ENCODE measurements at regions not wholly inside any gene's neighbourhood (a gene's known extent, or its start where the extent isn't known, plus 50 kb on each side); places are given as distances from the start of the nearest gene placed in this dataset.

GRCh38 chr7:94064541-94065191 lies 60.5 kb upstream of the BET1 start:
- H4K8ac ChIP-seq (ENCODE audit: low read depth, low read length) = no peak overlapping the region
- H3K36me3 ChIP-seq (replicated peaks in 1 of 2; ENCODE audit: control insufficient read depth in 2 of 2, insufficient read depth in 2 of 2, low read length in 2 of 2) = no peaks in the 10 kb centered on the region
- H2AFZ ChIP-seq (ENCODE audit: low read length) = no peak overlapping the region
- H3K9ac ChIP-seq (ENCODE audit: low read depth, low read length, poor library complexity) = no peak overlapping the region
- no peaks in the 10 kb centered on the region for H3K9me3 ChIP-seq (replicated peaks in 1 of 2; ENCODE audit: control insufficient read depth in 2 of 2, insufficient read depth in 1 of 2, low read depth in 1 of 2, low read length in 2 of 2)
- H3K4me3 ChIP-seq (ENCODE audit: low read length in 2 of 2) = no peak overlapping the region
- no peak overlapping the region for H3K18ac ChIP-seq (ENCODE audit: low read length)
- no peak for DNase-seq (ENCODE audit: low spot score)
- H3K4ac ChIP-seq (ENCODE audit: low read length) = no peak overlapping the region
- WGBS, 2 donors (ENCODE audit: extremely low coverage in 2 of 2, insufficient read length in 2 of 2, insufficient replicate concordance in 1 of 2) = no CpG with 5 or more reads among the region's 4 CpGs
- no peak overlapping the region for H2BK12ac ChIP-seq (ENCODE audit: low read length)
- H2AK5ac ChIP-seq (ENCODE audit: low read depth, low read length) = no peak overlapping the region
- no peaks in the 10 kb centered on the region for H3K27me3 ChIP-seq (ENCODE audit: control insufficient read depth in 3 of 3, insufficient read depth in 3 of 3, low read depth in 1 of 3, low read length in 3 of 3)
- H3K79me1 ChIP-seq (ENCODE audit: low read depth, low read length) = no peaks in the 10 kb centered on the region
- H2BK5ac ChIP-seq (ENCODE audit: low read length) = no peak overlapping the region
- no peak overlapping the region for H2BK15ac ChIP-seq (ENCODE audit: low read length)
- H4K91ac ChIP-seq (ENCODE audit: low read depth, low read length, poor library complexity) = no peak overlapping the region
- H3K27ac ChIP-seq (replicated peaks; ENCODE audit: low read length) = no peak overlapping the region
- no peak overlapping the region for H3K14ac ChIP-seq (ENCODE audit: low read length)
- no peaks in the 10 kb centered on the region for H3K4me1 ChIP-seq (ENCODE audit: control insufficient read depth in 2 of 2, insufficient read depth in 1 of 2, low read depth in 1 of 2, low read length in 2 of 2)
- H3K4me2 ChIP-seq (ENCODE audit: insufficient read depth, low read length, poor library complexity, severe bottlenecking) = no peak overlapping the region
- H3K23ac ChIP-seq (ENCODE audit: low read depth, low read length, poor library complexity) = no peak overlapping the region
- no peak overlapping the region for H2BK120ac ChIP-seq (ENCODE audit: low read depth, low read length)

- Histone ChIP-seq H2AK5ac (ENCODE audit: low read depth, low read length) (no peak overlapping the region), H2BK15ac (ENCODE audit: low read length) (no peak overlapping the region), H3K14ac (ENCODE audit: low read length) (no peak overlapping the region), H3K9me3 (replicated peaks in 1 of 2; ENCODE audit: control insufficient read depth in 2 of 2, insufficient read depth in 1 of 2, low read depth in 1 of 2, low read length in 2 of 2) (no peaks in the 10 kb centered on the region), H3K9ac (ENCODE audit: low read depth, low read length, poor library complexity) (no peak overlapping the region), H3K27ac (replicated peaks; ENCODE audit: low read length) (no peak overlapping the region), H3K4me1 (ENCODE audit: control insufficient read depth in 2 of 2, insufficient read depth in 1 of 2, low read depth in 1 of 2, low read length in 2 of 2) (no peaks in the 10 kb centered on the region), H3K79me1 (ENCODE audit: low read depth, low read length) (no peaks in the 10 kb centered on the region), H3K4me2 (ENCODE audit: insufficient read depth, low read length, poor library complexity, severe bottlenecking) (no peak overlapping the region), H3K27me3 (ENCODE audit: control insufficient read depth in 3 of 3, insufficient read depth in 3 of 3, low read depth in 1 of 3, low read length in 3 of 3) (no peaks in the 10 kb centered on the region), H3K18ac (ENCODE audit: low read length) (no peak overlapping the region), H4K8ac (ENCODE audit: low read depth, low read length) (no peak overlapping the region), H3K4me3 (ENCODE audit: low read length in 2 of 2) (no peak overlapping the region), H2BK5ac (ENCODE audit: low read length) (no peak overlapping the region), H3K4ac (ENCODE audit: low read length) (no peak overlapping the region), H4K91ac (ENCODE audit: low read depth, low read length, poor library complexity) (no peak overlapping the region), H2BK12ac (ENCODE audit: low read length) (no peak overlapping the region), H3K23ac (ENCODE audit: low read depth, low read length, poor library complexity) (no peak overlapping the region), H3K36me3 (replicated peaks in 1 of 2; ENCODE audit: control insufficient read depth in 2 of 2, insufficient read depth in 2 of 2, low read length in 2 of 2) (no peaks in the 10 kb centered on the region), H2AFZ (ENCODE audit: low read length) (no peak overlapping the region), H2BK120ac (ENCODE audit: low read depth, low read length) (no peak overlapping the region)
- WGBS, 2 donors (ENCODE audit: extremely low coverage in 2 of 2, insufficient read length in 2 of 2, insufficient replicate concordance in 1 of 2) = no CpG with 5 or more reads among the region's 1 CpG
- DNase-seq (ENCODE audit: low spot score) = no peak
These were observed 62.9 kb upstream of the BET1 start for GRCh38 chr7:94067047-94067446.

- Histone ChIP-seq H3K4me3 (ENCODE audit: low read length in 2 of 2) (no peak overlapping the region), H4K8ac (ENCODE audit: low read depth, low read length) (no peak overlapping the region), H3K14ac (ENCODE audit: low read length) (no peak overlapping the region), H4K91ac (ENCODE audit: low read depth, low read length, poor library complexity) (no peak overlapping the region), H3K79me1 (ENCODE audit: low read depth, low read length) (no peaks in the 10 kb centered on the region), H3K18ac (ENCODE audit: low read length) (no peak overlapping the region), H3K4me2 (ENCODE audit: insufficient read depth, low read length, poor library complexity, severe bottlenecking) (no peak overlapping the region), H3K23ac (ENCODE audit: low read depth, low read length, poor library complexity) (no peak overlapping the region), H3K9me3 (replicated peaks in 1 of 2; ENCODE audit: control insufficient read depth in 2 of 2, insufficient read depth in 1 of 2, low read depth in 1 of 2, low read length in 2 of 2) (no peaks in the 10 kb centered on the region), H2BK12ac (ENCODE audit: low read length) (no peak overlapping the region), H3K9ac (ENCODE audit: low read depth, low read length, poor library complexity) (no peak overlapping the region), H2AK5ac (ENCODE audit: low read depth, low read length) (no peak overlapping the region), H3K36me3 (replicated peaks in 1 of 2; ENCODE audit: control insufficient read depth in 2 of 2, insufficient read depth in 2 of 2, low read length in 2 of 2) (no peaks in the 10 kb centered on the region), H2BK120ac (ENCODE audit: low read depth, low read length) (no peak overlapping the region), H3K4ac (ENCODE audit: low read length) (no peak overlapping the region), H2BK5ac (ENCODE audit: low read length) (no peak overlapping the region), H2AFZ (ENCODE audit: low read length) (no peak overlapping the region), H3K27me3 (ENCODE audit: control insufficient read depth in 3 of 3, insufficient read depth in 3 of 3, low read depth in 1 of 3, low read length in 3 of 3) (no peaks in the 10 kb centered on the region), H2BK15ac (ENCODE audit: low read length) (no peak overlapping the region), H3K27ac (replicated peaks; ENCODE audit: low read length) (no peak overlapping the region), H3K4me1 (ENCODE audit: control insufficient read depth in 2 of 2, insufficient read depth in 1 of 2, low read depth in 1 of 2, low read length in 2 of 2) (no peaks in the 10 kb centered on the region)
- no peak for DNase-seq (ENCODE audit: low spot score)
- no CpG with 5 or more reads among the region's 3 CpGs for WGBS, 2 donors (ENCODE audit: extremely low coverage in 2 of 2, insufficient read length in 2 of 2, insufficient replicate concordance in 1 of 2)
These were observed 63.4 kb upstream of the BET1 start for GRCh38 chr7:94067506-94067905.

GRCh38 chr7:94069162-94069739 lies 65.1 kb upstream of the BET1 start:
- Histone ChIP-seq H2BK12ac (ENCODE audit: low read length) (no peak overlapping the region), H3K4me3 (ENCODE audit: low read length in 2 of 2) (no peak overlapping the region), H3K4me1 (ENCODE audit: control insufficient read depth in 2 of 2, insufficient read depth in 1 of 2, low read depth in 1 of 2, low read length in 2 of 2) (no peaks in the 10 kb centered on the region), H4K91ac (ENCODE audit: low read depth, low read length, poor library complexity) (no peak overlapping the region), H2BK120ac (ENCODE audit: low read depth, low read length) (no peak overlapping the region), H3K27me3 (ENCODE audit: control insufficient read depth in 3 of 3, insufficient read depth in 3 of 3, low read depth in 1 of 3, low read length in 3 of 3) (no peaks in the 10 kb centered on the region), H2AFZ (ENCODE audit: low read length) (no peak overlapping the region), H3K4me2 (ENCODE audit: insufficient read depth, low read length, poor library complexity, severe bottlenecking) (no peak overlapping the region), H2BK15ac (ENCODE audit: low read length) (no peak overlapping the region), H4K8ac (ENCODE audit: low read depth, low read length) (no peak overlapping the region), H3K9ac (ENCODE audit: low read depth, low read length, poor library complexity) (no peak overlapping the region), H3K4ac (ENCODE audit: low read length) (no peak overlapping the region), H3K36me3 (replicated peaks in 1 of 2; ENCODE audit: control insufficient read depth in 2 of 2, insufficient read depth in 2 of 2, low read length in 2 of 2) (no peaks in the 10 kb centered on the region), H3K23ac (ENCODE audit: low read depth, low read length, poor library complexity) (no peak overlapping the region), H2AK5ac (ENCODE audit: low read depth, low read length) (no peak overlapping the region), H2BK5ac (ENCODE audit: low read length) (no peak overlapping the region), H3K9me3 (replicated peaks in 1 of 2; ENCODE audit: control insufficient read depth in 2 of 2, insufficient read depth in 1 of 2, low read depth in 1 of 2, low read length in 2 of 2) (no peaks in the 10 kb centered on the region), H3K14ac (ENCODE audit: low read length) (no peak overlapping the region), H3K79me1 (ENCODE audit: low read depth, low read length) (no peaks in the 10 kb centered on the region), H3K18ac (ENCODE audit: low read length) (no peak overlapping the region), H3K27ac (replicated peaks; ENCODE audit: low read length) (no peak overlapping the region)
- no peak for DNase-seq (ENCODE audit: low spot score)
- WGBS, 2 donors (ENCODE audit: extremely low coverage in 2 of 2, insufficient read length in 2 of 2, insufficient replicate concordance in 1 of 2) = no CpG with 5 or more reads among the region's 7 CpGs

Data from neuronal stem cell (in vitro differentiated cells).